Osteoblast (primary cell): ENCODE measurements at regions not wholly inside any gene's neighbourhood (a gene's known extent, or its start where the extent isn't known, plus 50 kb on each side); places are given as distances from the start of the nearest gene placed in this dataset.

Source experiments
- DNase-seq: peaks from one replicate; pipeline ENCODE4 v3.0.0; 2011; ENCODE audit warnings: low spot score, mixed read lengths; ENCODE audit not compliant: insufficient read length; ENCODE audit errors: missing footprints
- H2AFZ ChIP-seq: 2 replicates; pipeline ENCODE4 v1.6.0; 2011; ENCODE audit warnings: mild to moderate bottlenecking, low read length
- H3K27ac ChIP-seq: 2 replicates; pipeline ENCODE4 v1.5.1; 2011; ENCODE audit warnings: mild to moderate bottlenecking, low read depth, low read length, moderate library complexity
- H3K27me3 ChIP-seq: 2 replicates; pipeline ENCODE4 v1.6.0; 2012; ENCODE audit warnings: mild to moderate bottlenecking, control low read depth, inconsistent platforms, low read length, moderate library complexity; ENCODE audit not compliant: insufficient read depth
- H3K36me3 ChIP-seq: 2 replicates; pipeline ENCODE4 v1.5.1; 2011; ENCODE audit warnings: mild to moderate bottlenecking, low read length, control low read depth, moderate library complexity; ENCODE audit not compliant: insufficient read depth
- H3K4me1 ChIP-seq: 2 replicates; pipeline ENCODE4 v1.5.1; 2011; ENCODE audit warnings: mild to moderate bottlenecking, low read length, control low read depth, moderate library complexity; ENCODE audit not compliant: insufficient read depth
- H3K4me2 ChIP-seq: 2 replicates; pipeline ENCODE4 v1.6.0; 2011; ENCODE audit warnings: mild to moderate bottlenecking, low read length; ENCODE audit not compliant: insufficient read depth
- H3K4me3 ChIP-seq: fragments of 200-600 bp; sonication (generic); 3 replicates; pipeline ENCODE4 v1.5.1; 2012; ENCODE audit warnings: mild to moderate bottlenecking, low read length, inconsistent platforms; ENCODE audit not compliant: insufficient read depth
- H3K79me2 ChIP-seq: 2 replicates; pipeline ENCODE4 v1.6.0; 2012; ENCODE audit warnings: mild to moderate bottlenecking, low read length, control low read depth, inconsistent platforms; ENCODE audit not compliant: insufficient read depth
- H3K9me3 ChIP-seq: 2 replicates; pipeline ENCODE4 v1.5.1; 2011; ENCODE audit warnings: low read depth, low read length, control low read depth
- H4K20me1 ChIP-seq: 2 replicates; pipeline ENCODE4 v1.6.0; 2012; ENCODE audit warnings: mild to moderate bottlenecking, low read length, control low read depth; ENCODE audit not compliant: insufficient read depth
- CTCF ChIP-seq: IDR thresholded peaks from 2 replicates; pipeline ENCODE4 v1.5.1; 2011; ENCODE audit warnings: mild to moderate bottlenecking, low read depth, low read length, moderate library complexity; ENCODE audit errors: extremely low read depth

- Histone ChIP-seq H4K20me1 (no peaks in the 10 kb centered on the region), H3K27me3 (no peaks in the 10 kb centered on the region), H3K9me3 (no peaks in the 10 kb centered on the region), H3K79me2 (no peaks in the 10 kb centered on the region), H3K36me3 (no peaks in the 10 kb centered on the region), H3K4me2 (no peak overlapping the region), H3K27ac (no peak overlapping the region), H2AFZ (no peak overlapping the region), H3K4me1 (no peaks in the 10 kb centered on the region), H3K4me3 (no peak overlapping the region)
- DNase-seq: no peak
- TF ChIP-seq CTCF: no peak
Observed at GRCh38 chr11:116466801-116467200, 306.0 kb downstream of the BUD13 start.

- no peak overlapping the region for H3K4me3 ChIP-seq
- H3K79me2 ChIP-seq: no peaks in the 10 kb centered on the region
- no peaks in the 10 kb centered on the region for H3K9me3 ChIP-seq
- H3K27me3 ChIP-seq: no peaks in the 10 kb centered on the region
- H3K36me3 ChIP-seq: no peaks in the 10 kb centered on the region
- H4K20me1 ChIP-seq: no peaks in the 10 kb centered on the region
- H2AFZ ChIP-seq: no peak overlapping the region
- no peaks in the 10 kb centered on the region for H3K4me1 ChIP-seq
- H3K4me2 ChIP-seq: no peak overlapping the region
- TF ChIP-seq CTCF: no peak
- H3K27ac ChIP-seq: no peak overlapping the region
- no peak for DNase-seq
Observed at GRCh38 chr11:116466191-116466590, 306.6 kb downstream of the BUD13 start.

- Histone ChIP-seq H3K27ac (no peak overlapping the region), H3K9me3 (no peaks in the 10 kb centered on the region), H2AFZ (no peak overlapping the region), H3K36me3 (no peaks in the 10 kb centered on the region), H3K4me3 (no peak overlapping the region), H3K79me2 (no peaks in the 10 kb centered on the region), H3K4me2 (no peak overlapping the region), H3K4me1 (no peaks in the 10 kb centered on the region), H3K27me3 (no peaks in the 10 kb centered on the region), H4K20me1 (no peaks in the 10 kb centered on the region)
- no peak for TF ChIP-seq CTCF
- DNase-seq: no peak
Observed at GRCh38 chr11:116465056-116465455, 307.7 kb downstream of the BUD13 start.

- no peak overlapping the region for H2AFZ ChIP-seq
- no peaks in the 10 kb centered on the region for H3K4me1 ChIP-seq
- DNase-seq: no peak
- H3K79me2 ChIP-seq: no peaks in the 10 kb centered on the region
- no peak overlapping the region for H3K4me3 ChIP-seq
- no peaks in the 10 kb centered on the region for H3K27me3 ChIP-seq
- H3K9me3 ChIP-seq: no peaks in the 10 kb centered on the region
- H3K4me2 ChIP-seq: no peak overlapping the region
- no peaks in the 10 kb centered on the region for H3K36me3 ChIP-seq
- H3K27ac ChIP-seq: no peak overlapping the region
- no peak for TF ChIP-seq CTCF
- H4K20me1 ChIP-seq: no peaks in the 10 kb centered on the region
Observed at GRCh38 chr11:116461789-116462188, 311.0 kb downstream of the BUD13 start.
